Stomach (tissue), 4 donors: ENCODE measurements at regions not wholly inside any gene's neighbourhood (a gene's known extent, or its start where the extent isn't known, plus 50 kb on each side); places are given as distances from the start of the nearest gene placed in this dataset.

Experiments
- CTCF ChIP-seq, 7 experiments: fragments of 450-650 bp in 4 of 7; fragments of 200-600 bp in 3 of 7; sonication (generic) in 3 of 7; IDR thresholded peaks; one replicate each; pipeline ENCODE4 v1.5.1; 2016 to 2019; ENCODE audit warnings: antibody characterized with exemption in 7 of 7, control low read depth in 2 of 7, mild to moderate bottlenecking in 1 of 7
- EP300 ChIP-seq: sonication (generic); formaldehyde crosslinking; IDR thresholded peaks from one replicate; pipeline ENCODE4 v1.6.1; 2017; ENCODE audit warnings: antibody characterized with exemption
- POLR2AphosphoS5 ChIP-seq, 3 donors: sonication (generic); formaldehyde crosslinking; IDR thresholded peaks; one replicate each; pipeline ENCODE4 v1.6.1; 2016; ENCODE audit warnings: antibody characterized with exemption in 3 of 3

GRCh38 chr2:64773461-64774118 lies 119.9 kb upstream of the SERTAD2 start:
- TF ChIP-seq EP300 (no peak), CTCF (IDR thresholded peaks at IDR 0.05) (no peak), POLR2AphosphoS5 (IDR thresholded peaks at IDR 0.05) (no peak)
